SH-SY5Y (cell line): ENCODE measurements at regions not wholly inside any gene's neighbourhood (a gene's known extent, or its start where the extent isn't known, plus 50 kb on each side); places are given as distances from the start of the nearest gene placed in this dataset.

ENCODE experiments used
- GATA2 ChIP-seq: IDR thresholded peaks from 2 replicates; pipeline ENCODE4 v1.6.1; 2011; ENCODE audit warnings: mild to moderate bottlenecking, low read depth, low read length
- GATA3 ChIP-seq: IDR thresholded peaks from 2 replicates; pipeline ENCODE4 v1.6.1; 2011; ENCODE audit warnings: low read depth, mild to moderate bottlenecking, low read length, moderate library complexity

- no peak for TF ChIP-seq GATA2
- no peak for TF ChIP-seq GATA3
These were observed 406.6 kb upstream of the TMPRSS15 start for GRCh38 chr21:18810136-18810535.
